Suprapubic skin (tissue), 4 donors: ENCODE measurements at regions not wholly inside any gene's neighbourhood (a gene's known extent, or its start where the extent isn't known, plus 50 kb on each side); places are given as distances from the start of the nearest gene placed in this dataset.

Source experiments
- DNase-seq, 2 donors: peaks; one replicate each; pipeline ENCODE4 v3.0.0-alpha.2; 2019; ENCODE audit warnings: low spot score in 2 of 2
- H3K27ac ChIP-seq: fragments of 200-600 bp; sonication (generic); one replicate; pipeline ENCODE4 v1.5.1; 2019
- H3K27me3 ChIP-seq: fragments of 200-600 bp; sonication (generic); one replicate; pipeline ENCODE4 v1.5.1; 2019
- H3K36me3 ChIP-seq: fragments of 200-600 bp; sonication (generic); one replicate; pipeline ENCODE4 v1.5.1; 2019
- H3K4me1 ChIP-seq: fragments of 200-600 bp; sonication (generic); one replicate; pipeline ENCODE4 v1.5.1; 2019
- H3K4me3 ChIP-seq: fragments of 200-600 bp; sonication (generic); one replicate; pipeline ENCODE4 v1.5.1; 2019; ENCODE audit warnings: mild to moderate bottlenecking
- H3K9me3 ChIP-seq: fragments of 200-600 bp; sonication (generic); one replicate; pipeline ENCODE4 v1.5.1; 2019
- EP300 ChIP-seq: sonication (generic); formaldehyde crosslinking; IDR thresholded peaks from one replicate; pipeline ENCODE4 v1.6.1; 2017; ENCODE audit warnings: antibody characterized with exemption
- POLR2A ChIP-seq, 2 donors: fragments of 450-650 bp; IDR thresholded peaks; one replicate each; pipeline ENCODE4 v1.6.1; 2017; ENCODE audit warnings: antibody characterized with exemption in 2 of 2, mild to moderate bottlenecking in 2 of 2, moderate library complexity in 2 of 2
- POLR2AphosphoS5 ChIP-seq, 3 donors: sonication (generic); formaldehyde crosslinking; IDR thresholded peaks; one replicate each; pipeline ENCODE4 v1.6.1; 2017; ENCODE audit warnings: antibody characterized with exemption in 3 of 3
- WGBS: methylation state at CpG from one replicate; pipeline ENCODE4 v1.1.5; 2018; 5-methylcytosine and 5-hydroxymethylcytosine counted together
- TF ChIP-seq, protein P1 (sequence below), 2 donors: fragments of 200-600 bp in 1 of 2; fragments of 450-650 bp in 1 of 2; sonication (generic) in 1 of 2; IDR thresholded peaks; one replicate each; pipeline ENCODE4 v1.5.1; 2016 to 2019; ENCODE audit warnings: antibody characterized with exemption in 2 of 2, mild to moderate bottlenecking in 1 of 2, moderate library complexity in 1 of 2

- DNase-seq = no peak
- H3K36me3 ChIP-seq = no peaks in the 10 kb centered on the region
- H3K9me3 ChIP-seq = no peaks in the 10 kb centered on the region
- no peak overlapping the region for H3K4me3 ChIP-seq
- no peak overlapping the region for H3K27ac ChIP-seq
- H3K27me3 ChIP-seq = no peaks in the 10 kb centered on the region
- H3K4me1 ChIP-seq = peaks cover under 1% of the 10 kb centered on the region
- TF ChIP-seq POLR2AphosphoS5 (IDR thresholded peaks at IDR 0.05) = no peak
- TF ChIP-seq, protein P1, sequence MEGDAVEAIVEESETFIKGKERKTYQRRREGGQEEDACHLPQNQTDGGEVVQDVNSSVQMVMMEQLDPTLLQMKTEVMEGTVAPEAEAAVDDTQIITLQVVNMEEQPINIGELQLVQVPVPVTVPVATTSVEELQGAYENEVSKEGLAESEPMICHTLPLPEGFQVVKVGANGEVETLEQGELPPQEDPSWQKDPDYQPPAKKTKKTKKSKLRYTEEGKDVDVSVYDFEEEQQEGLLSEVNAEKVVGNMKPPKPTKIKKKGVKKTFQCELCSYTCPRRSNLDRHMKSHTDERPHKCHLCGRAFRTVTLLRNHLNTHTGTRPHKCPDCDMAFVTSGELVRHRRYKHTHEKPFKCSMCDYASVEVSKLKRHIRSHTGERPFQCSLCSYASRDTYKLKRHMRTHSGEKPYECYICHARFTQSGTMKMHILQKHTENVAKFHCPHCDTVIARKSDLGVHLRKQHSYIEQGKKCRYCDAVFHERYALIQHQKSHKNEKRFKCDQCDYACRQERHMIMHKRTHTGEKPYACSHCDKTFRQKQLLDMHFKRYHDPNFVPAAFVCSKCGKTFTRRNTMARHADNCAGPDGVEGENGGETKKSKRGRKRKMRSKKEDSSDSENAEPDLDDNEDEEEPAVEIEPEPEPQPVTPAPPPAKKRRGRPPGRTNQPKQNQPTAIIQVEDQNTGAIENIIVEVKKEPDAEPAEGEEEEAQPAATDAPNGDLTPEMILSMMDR (IDR thresholded peaks at IDR 0.05) = no peak
- TF ChIP-seq EP300 = no peak
- no peak for TF ChIP-seq POLR2A (IDR thresholded peaks at IDR 0.05)
- 82% methylated on average over 5 of the region's 5 CpGs for WGBS
Measured at GRCh38 chr7:153934048-153934447, 118.2 kb upstream of the DPP6 start.

DNA sequence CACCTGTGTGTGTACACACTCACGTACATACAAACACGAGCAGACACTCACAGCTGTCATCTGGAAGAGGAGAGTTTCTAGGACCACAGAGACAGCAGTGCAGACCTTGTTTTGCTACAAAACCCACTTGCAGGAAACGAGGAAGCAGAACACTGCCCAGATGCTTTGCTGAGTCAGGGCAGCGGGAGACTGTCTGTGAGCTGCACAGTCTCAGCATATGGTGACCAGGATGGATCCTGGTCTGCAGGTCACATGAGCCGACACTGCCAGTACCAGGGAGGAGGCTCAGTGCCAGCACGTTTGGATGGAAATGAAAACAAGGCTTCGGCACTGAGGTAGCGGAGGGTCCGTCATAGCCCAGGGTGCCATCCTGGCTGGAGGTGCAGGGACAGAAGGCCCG lies 117.6 kb upstream of the DPP6 start:
- H3K4me3 ChIP-seq = no peak overlapping the region
- peaks cover 5% of the 10 kb centered on the region for H3K4me1 ChIP-seq
- WGBS = 59% methylated on average over 8 of the region's 10 CpGs
- H3K27ac ChIP-seq = no peak overlapping the region
- DNase-seq = no peak
- H3K27me3 ChIP-seq = no peaks in the 10 kb centered on the region
- no peaks in the 10 kb centered on the region for H3K36me3 ChIP-seq
- H3K9me3 ChIP-seq = no peaks in the 10 kb centered on the region
- no peak for TF ChIP-seq POLR2AphosphoS5 (IDR thresholded peaks at IDR 0.05)
- no peak for TF ChIP-seq EP300
- TF ChIP-seq, protein P1 (IDR thresholded peaks at IDR 0.05) = no peak
- no peak for TF ChIP-seq POLR2A (IDR thresholded peaks at IDR 0.05)

- no peak overlapping the region for H3K4me3 ChIP-seq
- WGBS = 75% methylated on average over 13 of the region's 13 CpGs
- DNase-seq = no peak
- no peak overlapping the region for H3K27ac ChIP-seq
- H3K36me3 ChIP-seq = no peaks in the 10 kb centered on the region
- TF ChIP-seq POLR2AphosphoS5 (IDR thresholded peaks at IDR 0.05) = no peak
- TF ChIP-seq, protein P1 (IDR thresholded peaks at IDR 0.05) = no peak
- TF ChIP-seq EP300 = no peak
- no peaks in the 10 kb centered on the region for H3K27me3 ChIP-seq
- no peaks in the 10 kb centered on the region for H3K9me3 ChIP-seq
- H3K4me1 ChIP-seq = peaks cover 5% of the 10 kb centered on the region
Measured at GRCh38 chr7:153935095-153935494, 117.1 kb upstream of the DPP6 start.

DNA sequence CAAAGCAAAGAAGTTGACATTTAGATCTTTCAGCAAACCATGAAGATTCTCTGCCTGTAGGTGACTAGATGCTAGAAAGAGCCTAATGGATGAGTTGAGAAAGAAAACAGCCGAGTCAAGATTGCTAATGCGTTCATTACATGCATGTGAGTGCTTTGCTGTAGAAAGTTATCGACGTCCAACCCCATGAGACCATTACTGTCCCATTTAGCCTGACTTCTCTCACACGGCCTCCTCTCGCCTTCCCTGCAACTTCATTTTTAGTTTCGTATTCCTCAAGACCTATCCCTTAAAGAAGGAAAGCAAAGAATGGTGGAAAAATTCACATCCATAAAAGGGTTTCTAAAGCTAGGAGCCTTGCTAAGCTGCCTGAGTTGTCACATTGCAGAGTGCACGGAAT lies 113.7 kb upstream of the DPP6 start:
- no peaks in the 10 kb centered on the region for H3K9me3 ChIP-seq
- TF ChIP-seq POLR2AphosphoS5 (IDR thresholded peaks at IDR 0.05) (no peak), POLR2A (IDR thresholded peaks at IDR 0.05) (no peak), EP300 (no peak)
- TF ChIP-seq, protein P1 (IDR thresholded peaks at IDR 0.05) = no peak
- WGBS = 92% methylated on average over 8 of the region's 8 CpGs
- peaks cover 5% of the 10 kb centered on the region for H3K4me1 ChIP-seq
- H3K4me3 ChIP-seq = no peak overlapping the region
- no peaks in the 10 kb centered on the region for H3K27me3 ChIP-seq
- no peaks in the 10 kb centered on the region for H3K36me3 ChIP-seq
- no peak overlapping the region for H3K27ac ChIP-seq
- no peak for DNase-seq

DNA sequence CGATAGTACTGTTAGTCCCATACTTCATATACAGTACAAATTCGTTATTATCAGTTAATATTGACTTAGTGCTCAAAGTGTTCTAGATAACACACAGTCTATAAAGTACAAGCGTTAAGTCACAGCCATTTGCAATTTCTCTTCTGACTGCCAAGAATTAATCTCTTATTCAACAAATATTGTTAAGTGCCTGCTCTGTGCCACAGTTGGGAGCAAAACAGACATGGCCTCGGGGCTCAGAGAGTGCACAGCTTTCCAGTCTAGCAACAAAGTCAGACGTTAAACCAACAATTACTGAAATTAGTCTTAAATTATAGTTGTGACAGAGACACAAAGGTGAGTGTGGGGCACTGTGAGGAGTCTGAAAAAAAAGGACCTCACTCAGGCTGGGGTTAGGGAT lies 113.0 kb upstream of the DPP6 start:
- H3K4me1 ChIP-seq = peaks cover 5% of the 10 kb centered on the region
- H3K27ac ChIP-seq = no peak overlapping the region
- H3K4me3 ChIP-seq = no peak overlapping the region
- H3K36me3 ChIP-seq = no peaks in the 10 kb centered on the region
- H3K9me3 ChIP-seq = no peaks in the 10 kb centered on the region
- no peak for DNase-seq
- TF ChIP-seq EP300 = no peak
- TF ChIP-seq, protein P1 (IDR thresholded peaks at IDR 0.05) = no peak
- no peak for TF ChIP-seq POLR2AphosphoS5 (IDR thresholded peaks at IDR 0.05)
- no peak for TF ChIP-seq POLR2A (IDR thresholded peaks at IDR 0.05)
- H3K27me3 ChIP-seq = no peaks in the 10 kb centered on the region
- WGBS = 55% methylated on average over 5 of the region's 5 CpGs
